ENCODE measurements at regions not wholly inside any gene's neighbourhood (a gene's known extent, or its start where the extent isn't known, plus 50 kb on each side); places are given as distances from the start of the nearest gene placed in this dataset.

DNA sequence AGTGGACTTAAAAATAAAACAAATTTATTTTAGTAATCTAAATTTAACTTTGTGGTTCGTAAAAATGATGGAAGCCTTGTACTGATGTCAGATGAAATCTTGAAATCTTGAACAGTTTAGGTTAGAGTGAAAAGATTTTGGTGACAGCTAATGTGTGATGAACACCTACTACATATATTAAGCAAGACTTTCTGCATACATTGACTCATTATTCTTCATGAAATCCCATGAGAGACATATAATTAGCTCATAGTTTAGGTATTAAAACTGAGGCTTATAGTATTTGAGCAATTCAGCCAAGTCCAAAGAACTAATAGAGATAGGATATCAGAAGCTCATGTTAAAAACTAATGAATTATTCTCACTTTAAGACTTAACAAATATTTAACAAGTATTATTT lies 66.9 kb upstream of the PCDH7 start:
- no peak for TF ChIP-seq POLR2A (IDR thresholded peaks at IDR 0.05)
- TF ChIP-seq, protein P1, sequence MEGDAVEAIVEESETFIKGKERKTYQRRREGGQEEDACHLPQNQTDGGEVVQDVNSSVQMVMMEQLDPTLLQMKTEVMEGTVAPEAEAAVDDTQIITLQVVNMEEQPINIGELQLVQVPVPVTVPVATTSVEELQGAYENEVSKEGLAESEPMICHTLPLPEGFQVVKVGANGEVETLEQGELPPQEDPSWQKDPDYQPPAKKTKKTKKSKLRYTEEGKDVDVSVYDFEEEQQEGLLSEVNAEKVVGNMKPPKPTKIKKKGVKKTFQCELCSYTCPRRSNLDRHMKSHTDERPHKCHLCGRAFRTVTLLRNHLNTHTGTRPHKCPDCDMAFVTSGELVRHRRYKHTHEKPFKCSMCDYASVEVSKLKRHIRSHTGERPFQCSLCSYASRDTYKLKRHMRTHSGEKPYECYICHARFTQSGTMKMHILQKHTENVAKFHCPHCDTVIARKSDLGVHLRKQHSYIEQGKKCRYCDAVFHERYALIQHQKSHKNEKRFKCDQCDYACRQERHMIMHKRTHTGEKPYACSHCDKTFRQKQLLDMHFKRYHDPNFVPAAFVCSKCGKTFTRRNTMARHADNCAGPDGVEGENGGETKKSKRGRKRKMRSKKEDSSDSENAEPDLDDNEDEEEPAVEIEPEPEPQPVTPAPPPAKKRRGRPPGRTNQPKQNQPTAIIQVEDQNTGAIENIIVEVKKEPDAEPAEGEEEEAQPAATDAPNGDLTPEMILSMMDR (IDR thresholded peaks at IDR 0.05): no peak

Measured in body of pancreas (tissue), 4 donors.